Inferior parietal cortex (tissue), 1 donor: ENCODE measurements at regions not wholly inside any gene's neighbourhood (a gene's known extent, or its start where the extent isn't known, plus 50 kb on each side); places are given as distances from the start of the nearest gene placed in this dataset.

ENCODE experiments used
- DNase-seq: peaks from one replicate; pipeline ENCODE4 v3.0.0-alpha.2; 2016; ENCODE audit errors: extremely low spot score

GRCh38 chr20:48276021-48276342 lies 490.7 kb upstream of the SULF2 start:
- DNase-seq, result no peak

GRCh38 chr20:48275286-48276020 lies 490.2 kb upstream of the SULF2 start:
- no peak for DNase-seq

- DNase-seq, result no peak
Measured at GRCh38 chr20:48273843-48274242, 488.6 kb upstream of the SULF2 start.

GRCh38 chr20:48270885-48271284 lies 485.6 kb upstream of the SULF2 start:
- no peak for DNase-seq

- no peak for DNase-seq
Measured at GRCh38 chr20:48267860-48268633, 482.8 kb upstream of the SULF2 start.

- no peak for DNase-seq
Measured at GRCh38 chr20:48266571-48266970, 481.3 kb upstream of the SULF2 start.

- no peak for DNase-seq
Measured at GRCh38 chr20:48265791-48266190, 480.5 kb upstream of the SULF2 start.

GRCh38 chr20:48262955-48263354 lies 477.7 kb upstream of the SULF2 start:
- no peak for DNase-seq

GRCh38 chr20:48262466-48262865 lies 477.2 kb upstream of the SULF2 start:
- no peak for DNase-seq

- no peak for DNase-seq
Measured at GRCh38 chr20:48261398-48261910, 476.2 kb upstream of the SULF2 start.

GRCh38 chr20:48260129-48260756 lies 475.0 kb upstream of the SULF2 start:
- no peak for DNase-seq

GRCh38 chr20:48259456-48259855 lies 474.2 kb upstream of the SULF2 start:
- no peak for DNase-seq

- DNase-seq, result no peak
Measured at GRCh38 chr20:48257833-48258232, 472.6 kb upstream of the SULF2 start.

GRCh38 chr20:48247961-48248360 lies 462.7 kb upstream of the SULF2 start:
- DNase-seq, result no peak

- DNase-seq, result no peak
Measured at GRCh38 chr20:48246061-48246790, 460.9 kb upstream of the SULF2 start.

GRCh38 chr20:48242623-48243022 lies 457.3 kb upstream of the SULF2 start:
- no peak for DNase-seq

GRCh38 chr20:48241482-48241881 lies 456.2 kb upstream of the SULF2 start:
- DNase-seq, result no peak

- DNase-seq, result no peak
Measured at GRCh38 chr20:48238781-48239180, 453.5 kb upstream of the SULF2 start.

GRCh38 chr20:48238326-48238725 lies 453.0 kb upstream of the SULF2 start:
- no peak for DNase-seq

- no peak for DNase-seq
Measured at GRCh38 chr20:48236000-48236970, 451.0 kb upstream of the SULF2 start.

GRCh38 chr20:48234951-48235350 lies 449.7 kb upstream of the SULF2 start:
- DNase-seq, result no peak
